GM21723 (cell line): ENCODE measurements at regions not wholly inside any gene's neighbourhood (a gene's known extent, or its start where the extent isn't known, plus 50 kb on each side); places are given as distances from the start of the nearest gene placed in this dataset.
A peak's percentile ranks its signal among the peaks of the same experiment; 100 is the strongest.
"Not testable (repeated sequence)": the region's sequence is repeated elsewhere in the genome, so short reads cannot be mapped to it uniquely, and the experiment has no call there.

Experiments used
- ATAC-seq: cut with Tn5 transposase; IDR thresholded peaks from one replicate; pipeline ENCODE4 v1.9.1; 2021; ENCODE audit warnings: mild to moderate bottlenecking, moderate library complexity; ENCODE audit not compliant: unreplicated experiment

DNA sequence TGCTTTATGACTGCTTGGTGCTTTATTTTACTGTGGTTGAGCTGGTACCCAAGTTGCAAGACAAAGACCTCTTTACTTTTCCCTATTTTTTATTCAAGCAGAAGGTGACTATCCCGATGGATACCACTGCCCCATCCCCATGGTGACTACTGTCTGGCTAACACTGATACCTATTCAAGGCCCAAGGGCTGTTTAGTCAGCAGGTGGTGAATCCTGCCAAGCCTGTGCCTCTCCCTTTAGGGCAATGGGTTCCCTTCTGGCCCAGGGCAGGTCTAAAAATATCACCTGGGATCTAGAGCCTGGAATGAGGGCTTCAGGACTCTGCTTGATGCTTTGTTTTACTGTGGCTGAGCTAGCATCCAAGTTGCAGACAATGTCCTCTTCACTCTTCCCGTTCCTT lies 510.0 kb upstream of the GRAMD2B start:
- ATAC-seq: no peak

DNA sequence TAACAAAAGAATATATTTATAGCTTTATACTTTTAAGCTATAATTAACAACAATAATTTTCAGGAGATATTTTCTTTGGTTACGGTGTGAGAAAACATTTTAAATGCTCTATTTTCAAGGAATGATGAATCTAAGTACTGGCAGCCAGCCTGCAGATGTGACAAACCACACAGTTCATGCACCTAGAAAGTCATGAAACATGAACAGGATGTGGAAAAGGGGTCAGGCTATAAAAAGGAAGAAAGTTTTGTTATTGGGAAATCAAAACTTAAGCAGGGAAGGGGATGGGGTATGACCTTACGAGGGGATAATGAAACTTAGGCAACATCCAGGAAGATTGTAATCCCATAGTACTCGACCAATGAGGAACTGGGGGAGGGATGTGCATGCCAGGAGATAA lies 508.7 kb upstream of the GRAMD2B start:
- ATAC-seq: no peak

DNA sequence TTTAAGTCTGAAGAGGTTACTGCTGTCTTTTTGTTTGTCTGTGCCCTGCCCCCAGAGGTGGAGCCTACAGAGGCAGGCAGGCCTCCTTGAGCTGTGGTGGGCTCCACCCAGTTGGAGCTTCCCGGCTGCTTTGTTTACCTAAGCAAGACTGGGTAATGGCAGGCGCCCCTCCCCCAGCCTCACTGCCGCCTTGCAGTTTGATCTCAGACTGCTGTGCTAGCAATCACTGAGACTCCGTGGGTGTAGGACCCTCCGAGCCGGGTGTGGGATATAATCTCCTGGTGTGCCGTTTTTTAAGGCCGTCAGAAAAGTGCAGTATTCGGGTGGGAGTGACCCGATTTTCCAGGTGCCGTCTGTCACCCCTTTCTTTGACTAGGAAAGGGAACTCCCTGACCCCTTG lies 499.3 kb upstream of the GRAMD2B start:
- not testable (repeated sequence) for ATAC-seq

DNA sequence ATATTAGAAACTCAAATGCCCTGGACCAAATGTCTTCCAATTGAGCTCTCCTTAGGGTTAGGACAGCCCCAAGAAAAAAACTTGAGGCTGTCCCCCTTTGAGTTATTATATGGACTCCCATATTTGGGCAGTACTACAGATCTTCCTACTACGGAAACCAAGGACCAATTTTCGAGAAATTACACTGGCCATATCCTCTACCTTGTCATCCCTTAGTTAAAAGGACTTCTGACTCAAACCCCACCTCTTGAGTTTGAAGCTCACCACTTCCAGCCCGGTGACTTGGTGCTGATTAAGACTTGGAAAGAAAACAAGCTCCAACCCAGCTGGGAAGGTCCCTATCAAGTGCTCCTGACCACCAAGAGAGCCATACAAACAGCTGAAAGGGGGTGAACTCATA lies 497.0 kb upstream of the GRAMD2B start:
- no peak for ATAC-seq

DNA sequence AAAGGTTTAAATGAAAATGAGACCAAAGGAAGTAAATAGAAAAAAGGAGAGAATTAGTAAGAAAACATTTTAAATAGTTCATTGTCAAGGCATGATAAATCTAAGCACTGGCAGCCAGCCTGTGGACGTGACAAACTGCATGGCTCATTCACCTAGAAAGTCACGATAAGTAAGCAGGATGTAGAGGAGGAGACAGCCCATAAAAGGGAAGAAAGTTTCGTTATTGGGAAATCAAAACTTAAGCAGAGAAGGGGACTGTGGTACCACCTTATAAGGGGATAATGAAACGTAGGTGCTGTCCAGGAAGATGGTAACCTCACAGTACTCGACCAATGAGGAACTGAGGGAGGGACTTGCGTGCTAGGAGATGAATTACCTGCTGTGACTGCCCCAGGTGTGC lies 494.5 kb upstream of the GRAMD2B start:
- no peak for ATAC-seq

DNA sequence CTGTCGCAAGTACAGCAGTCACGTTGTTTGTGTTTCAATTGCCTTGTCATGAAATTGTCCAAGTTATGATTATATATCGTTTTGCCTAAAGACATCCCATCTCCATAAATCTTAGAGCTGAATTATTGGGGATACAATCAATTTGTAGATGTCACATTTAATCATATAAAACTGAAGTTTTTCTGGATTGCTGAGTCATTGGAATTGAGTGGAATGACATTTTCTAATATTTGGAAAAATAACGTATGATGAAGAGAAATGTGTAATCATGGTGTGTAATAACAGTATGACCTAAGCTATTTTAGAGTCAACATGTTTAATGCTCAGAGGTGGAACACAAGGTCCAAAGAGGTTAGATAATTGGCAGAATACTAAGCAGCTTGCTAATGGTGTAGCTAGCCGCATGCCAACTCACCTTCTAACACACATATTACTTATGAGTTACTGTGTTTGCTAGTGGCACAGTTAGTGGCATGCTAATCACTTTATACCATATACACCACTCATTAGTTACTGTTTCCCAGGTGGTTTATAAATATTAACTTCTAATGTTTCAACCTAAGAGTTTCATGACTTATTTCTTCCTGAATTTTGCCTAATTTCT lies 473.1 kb upstream of the GRAMD2B start:
- ATAC-seq: no peak

DNA sequence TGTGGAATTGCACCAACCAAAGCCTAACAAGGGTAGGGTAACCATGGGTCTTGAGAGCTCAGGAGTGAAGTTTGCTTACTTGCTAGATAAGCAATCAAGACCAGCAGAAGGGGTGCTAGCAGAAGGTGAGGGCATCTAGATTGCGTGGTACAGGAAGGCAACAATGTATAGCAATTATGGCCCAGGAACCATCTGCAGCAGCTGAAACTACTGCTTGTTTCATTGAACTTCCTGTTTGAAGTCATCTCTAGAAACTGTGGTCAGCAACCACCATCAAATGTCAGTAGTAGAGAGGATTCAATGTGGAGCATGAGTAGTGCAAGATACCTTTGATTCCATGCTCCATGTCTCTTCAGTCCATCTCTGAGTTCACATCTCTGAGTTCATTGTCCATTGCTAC lies 462.1 kb upstream of the GRAMD2B start:
- ATAC-seq: peak; percentile 100

DNA sequence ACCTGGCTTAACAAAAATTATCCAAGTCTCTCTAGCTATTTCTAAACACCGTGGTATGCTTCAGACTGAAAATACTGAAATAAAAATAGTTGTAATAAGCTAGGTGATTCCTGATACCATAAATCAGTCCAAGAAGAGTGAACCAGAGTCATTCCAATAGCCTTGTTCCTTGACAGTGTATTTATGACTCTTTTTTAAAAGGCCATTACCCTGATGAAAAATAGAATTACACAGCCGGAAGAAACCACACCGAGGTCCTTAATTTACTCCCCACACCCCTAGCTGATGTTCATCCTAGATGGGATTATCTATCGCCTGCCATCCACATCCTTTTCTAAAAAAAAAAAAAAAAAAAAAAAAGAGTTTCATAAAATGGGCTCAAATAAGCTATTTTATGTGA lies 457.6 kb upstream of the GRAMD2B start:
- ATAC-seq: no peak

DNA sequence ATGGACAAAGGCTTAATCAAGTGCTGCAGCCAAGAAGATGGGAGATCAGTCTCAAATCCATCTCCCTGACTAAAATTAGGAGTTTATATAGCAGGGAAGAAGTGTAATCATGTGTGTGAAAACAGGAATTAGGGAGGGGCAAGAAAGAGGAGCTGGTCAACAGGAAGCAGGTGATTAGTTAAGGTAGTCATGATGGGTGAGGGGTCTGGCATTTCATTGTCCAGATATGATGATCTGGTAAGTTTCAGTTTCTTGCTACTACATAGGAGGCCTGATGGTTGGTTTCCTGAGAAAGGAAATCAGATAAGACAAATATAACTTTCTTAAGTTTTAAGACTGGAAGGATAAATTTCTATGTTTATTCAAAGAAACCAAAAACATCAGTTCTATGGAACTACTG lies 455.6 kb upstream of the GRAMD2B start:
- no peak for ATAC-seq

DNA sequence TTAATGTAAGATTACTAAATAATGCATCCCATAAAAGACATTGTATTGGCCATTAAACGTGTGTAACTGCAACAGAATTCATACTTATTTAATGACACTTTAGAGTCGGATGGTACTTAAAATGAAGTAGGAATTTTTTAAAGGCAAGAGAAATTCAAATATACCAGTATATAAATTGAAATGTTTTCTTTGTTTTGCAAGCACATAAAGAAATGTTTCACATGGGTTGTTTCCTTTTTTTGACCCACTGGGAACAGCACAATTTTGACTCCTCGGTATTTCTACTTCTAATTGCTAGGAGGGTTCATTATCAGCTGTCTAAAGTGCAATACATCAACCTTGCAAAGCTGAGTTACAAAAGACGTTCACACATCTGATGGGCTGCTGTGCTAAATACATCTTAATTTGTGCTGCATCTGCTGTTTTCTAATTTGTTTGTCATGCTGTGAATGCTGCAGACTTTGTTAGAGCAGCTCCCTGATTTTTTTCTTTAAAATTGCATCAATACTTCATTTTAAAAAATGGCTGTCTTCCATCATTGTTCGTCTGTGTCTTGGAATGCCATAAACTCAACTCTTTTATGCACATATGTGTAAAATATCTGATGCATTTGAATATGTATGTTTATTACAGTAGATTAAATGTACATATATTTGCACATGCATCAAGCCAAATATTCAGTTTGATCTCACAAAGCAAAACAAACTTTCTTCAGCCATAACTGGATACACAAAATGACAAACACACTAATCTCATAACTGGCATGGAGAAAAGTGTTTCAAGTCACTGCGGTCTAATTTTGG lies 454.0 kb upstream of the GRAMD2B start:
- ATAC-seq: no peak

DNA sequence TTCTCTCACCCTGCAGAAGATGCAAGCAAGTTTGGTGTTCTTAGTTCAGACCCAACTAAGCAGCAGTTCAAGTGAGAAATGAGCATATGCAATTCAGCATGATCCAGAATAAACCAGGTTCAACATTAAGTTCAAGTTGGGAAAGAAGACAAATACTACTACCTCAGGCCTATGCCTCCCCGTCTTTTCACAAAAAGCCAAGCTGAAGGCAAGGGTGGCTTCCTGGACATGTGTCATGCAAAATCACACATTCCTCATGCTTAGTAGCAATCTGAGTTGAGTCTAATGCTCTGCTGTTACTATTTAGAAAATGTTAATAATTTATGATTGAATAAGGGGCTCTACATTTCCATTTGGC lies 453.4 kb upstream of the GRAMD2B start:
- no peak for ATAC-seq

DNA sequence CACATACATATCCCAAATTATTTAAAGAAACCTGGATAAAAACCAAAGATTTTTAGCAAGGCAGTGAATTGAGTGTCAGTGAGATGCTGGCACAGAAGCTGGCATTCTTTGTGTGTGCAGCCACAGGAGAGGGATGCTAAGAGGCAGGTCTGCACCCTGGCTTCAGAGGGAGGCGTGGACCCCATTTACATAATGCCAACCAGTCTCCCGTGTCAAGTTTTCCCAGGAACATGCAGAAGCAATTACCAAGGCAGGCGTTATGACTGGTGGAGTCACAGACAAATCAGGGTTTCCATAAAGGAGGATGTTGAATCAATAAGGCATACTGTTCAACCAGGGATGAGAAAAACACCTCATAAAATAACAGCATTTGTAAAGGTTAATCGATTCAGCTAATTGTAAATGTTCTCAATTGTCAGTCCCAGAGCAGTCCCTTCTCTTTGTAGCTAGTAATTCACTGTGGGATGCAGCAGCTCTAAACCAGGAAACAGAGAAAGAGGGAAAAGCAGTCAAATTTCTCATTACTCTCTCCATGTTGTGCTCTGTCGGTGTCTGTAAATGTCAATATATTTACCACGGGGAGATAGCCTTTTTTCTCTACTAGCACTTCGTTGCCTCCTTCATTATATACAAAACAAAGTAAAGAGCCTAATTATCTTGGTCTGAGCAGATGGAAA lies 452.4 kb upstream of the GRAMD2B start:
- ATAC-seq: no peak

DNA sequence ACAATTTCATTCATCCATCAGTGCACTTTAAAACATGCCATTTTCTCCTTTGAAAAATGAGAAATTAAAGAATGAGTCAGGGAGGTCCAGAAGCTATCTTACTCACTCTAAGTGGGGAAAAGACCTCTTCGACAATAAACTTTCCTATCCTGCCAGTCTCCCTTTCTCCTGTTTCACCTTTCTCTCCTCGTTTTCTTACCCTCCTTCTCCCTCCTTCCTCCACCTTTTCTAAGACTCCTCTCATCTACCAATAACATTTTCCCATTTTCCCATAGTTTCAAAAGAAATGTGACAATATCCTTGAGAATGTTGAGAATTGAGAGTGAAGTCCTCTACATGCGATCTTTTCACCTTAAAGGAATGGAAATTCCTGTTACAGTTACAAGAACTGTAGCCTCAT lies 450.5 kb upstream of the GRAMD2B start:
- no peak for ATAC-seq

DNA sequence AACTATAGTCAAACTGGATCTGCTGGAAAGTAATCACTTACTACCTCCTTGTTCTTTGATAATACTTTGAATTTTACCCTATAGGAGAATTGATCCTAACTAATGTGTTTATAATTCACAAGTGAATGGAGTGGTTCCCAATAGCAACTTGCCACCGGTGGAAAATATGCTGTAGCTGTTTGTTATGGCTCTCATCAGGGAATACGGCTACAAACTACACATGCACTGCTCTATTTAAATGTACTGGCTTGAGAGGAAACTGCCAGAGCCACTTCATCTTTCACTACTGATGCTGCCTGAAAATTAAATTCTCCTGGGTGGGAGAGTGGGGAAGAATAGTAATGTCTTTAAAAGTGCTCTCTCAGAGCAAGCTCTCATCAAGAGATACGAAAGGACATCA lies 448.5 kb upstream of the GRAMD2B start:
- no peak for ATAC-seq

DNA sequence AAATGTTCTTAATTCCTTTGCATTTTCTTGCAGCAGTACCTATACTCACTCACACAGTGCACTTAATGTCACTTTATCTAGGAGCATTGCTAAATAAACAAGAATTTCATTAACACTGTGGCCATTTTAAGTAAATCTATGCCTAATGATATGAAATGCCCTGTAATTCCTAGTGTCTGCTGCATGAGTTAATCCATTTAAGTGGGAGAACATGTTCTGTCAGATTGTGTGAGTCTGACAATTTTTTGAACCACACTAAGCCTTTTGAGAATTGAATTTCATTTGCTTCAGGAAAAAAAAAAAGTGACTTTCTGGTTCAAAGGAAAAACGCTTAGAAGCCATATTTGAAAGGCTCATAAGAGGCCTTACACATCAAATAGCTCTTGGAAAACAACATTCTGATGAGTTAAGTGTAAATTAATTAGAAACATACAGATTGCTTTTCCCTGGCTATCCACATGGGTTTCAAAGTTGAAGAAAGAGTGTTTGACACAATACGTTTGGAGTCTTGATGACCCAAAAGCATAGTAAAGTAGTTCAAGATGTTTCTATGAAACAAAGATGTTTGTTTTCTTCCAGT lies 446.7 kb upstream of the GRAMD2B start:
- ATAC-seq: no peak

DNA sequence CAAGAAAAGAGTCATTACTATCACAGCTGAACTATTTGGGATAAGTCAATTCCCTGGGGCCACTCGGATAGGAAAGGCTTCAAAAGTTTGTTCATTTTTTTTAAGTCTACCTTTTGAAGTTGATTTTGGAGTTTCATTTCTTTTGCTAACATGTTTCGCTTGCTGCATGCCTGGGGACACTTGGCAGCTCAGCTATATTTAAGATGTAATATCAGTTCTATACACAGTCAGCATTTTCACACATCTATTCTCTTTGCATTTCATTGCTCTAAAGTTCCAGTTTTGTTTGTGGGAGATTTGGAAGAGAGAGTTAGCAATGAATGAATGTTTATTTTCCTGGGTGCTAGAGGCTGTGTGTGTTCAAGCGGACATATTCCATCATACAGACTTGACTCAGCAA lies 445.2 kb upstream of the GRAMD2B start:
- no peak for ATAC-seq

DNA sequence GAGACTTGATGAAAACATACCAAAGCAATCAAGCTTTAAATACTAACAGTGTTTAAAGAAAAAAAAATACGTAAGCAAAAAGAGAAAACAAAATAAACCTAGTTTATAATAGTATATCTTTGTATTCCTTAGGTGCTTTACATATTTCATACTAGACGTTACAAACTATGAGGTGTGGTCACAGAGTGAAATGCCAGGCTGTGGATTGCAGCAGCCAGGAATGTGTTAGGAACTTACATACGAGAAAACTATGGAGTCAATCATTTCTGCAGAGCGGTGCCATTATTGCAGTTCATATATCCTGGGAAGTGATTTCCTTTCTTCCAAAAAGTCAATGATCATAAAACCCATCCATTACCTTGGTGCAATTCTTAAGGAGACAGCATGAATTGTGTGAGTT lies 443.6 kb upstream of the GRAMD2B start:
- no peak for ATAC-seq

DNA sequence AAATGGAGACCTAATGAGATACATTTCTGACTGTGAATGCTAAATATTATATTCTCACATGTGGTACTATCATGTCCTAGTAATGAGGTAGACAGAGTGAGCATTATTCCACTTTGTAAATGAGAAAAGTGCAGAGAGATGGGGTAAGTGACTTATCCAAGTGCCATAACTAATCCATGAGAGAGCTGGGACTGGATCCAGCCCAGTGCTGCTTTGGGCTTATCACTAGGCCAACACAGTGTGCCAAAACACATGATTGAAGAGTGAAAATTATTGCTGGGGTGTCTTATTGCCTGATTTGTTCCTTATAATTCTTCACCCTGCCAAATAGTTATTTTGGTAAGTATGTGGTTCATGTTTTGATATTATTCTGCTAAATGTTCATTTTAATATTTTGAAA lies 442.2 kb upstream of the GRAMD2B start:
- no peak for ATAC-seq

DNA sequence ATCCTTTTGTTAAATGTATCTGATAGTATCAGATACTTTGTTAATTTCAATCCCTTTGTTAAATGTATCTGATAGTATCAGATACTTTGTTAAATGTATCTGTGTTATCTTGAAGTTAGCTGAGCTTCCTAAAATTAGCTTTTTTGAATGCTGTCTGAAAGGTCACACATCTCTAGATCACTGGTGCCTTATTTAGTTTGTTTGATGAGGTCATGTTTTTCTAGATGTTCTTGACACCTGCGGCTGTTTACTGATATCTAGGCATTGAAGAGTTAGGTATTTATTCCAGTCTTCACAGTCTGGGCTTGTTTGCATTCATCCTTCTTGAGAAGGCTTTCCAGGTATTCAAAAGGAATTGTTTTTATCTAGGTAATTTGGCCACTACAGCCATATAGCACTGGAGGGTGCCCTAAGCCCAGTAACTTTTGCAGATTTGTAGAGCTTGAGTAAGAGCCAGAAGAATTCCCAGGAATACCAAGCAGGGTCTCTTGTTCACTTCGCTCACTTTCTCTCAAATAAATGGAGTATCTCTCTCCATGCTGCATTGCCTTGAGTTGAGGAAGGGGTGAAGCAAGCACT lies 435.4 kb upstream of the GRAMD2B start:
- no peak for ATAC-seq

DNA sequence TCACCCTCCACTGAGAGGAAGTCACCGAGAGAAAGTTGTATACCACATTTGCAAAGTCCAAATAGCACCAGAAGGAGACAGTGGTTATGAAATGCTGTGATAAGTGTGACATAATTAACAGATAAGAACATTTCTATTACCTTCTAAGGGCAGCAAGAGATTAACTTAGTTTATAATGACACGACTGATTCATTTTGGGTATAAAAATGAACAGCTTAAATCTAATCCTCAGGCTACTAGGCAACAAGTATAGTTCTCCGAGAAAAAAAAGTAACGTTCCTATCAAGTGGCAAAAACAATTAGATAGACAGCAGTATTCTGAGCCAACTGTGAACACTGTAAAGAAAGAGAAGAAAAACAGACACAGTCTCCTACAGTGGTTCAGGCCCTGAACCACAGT lies 431.2 kb upstream of the GRAMD2B start:
- ATAC-seq: no peak

DNA sequence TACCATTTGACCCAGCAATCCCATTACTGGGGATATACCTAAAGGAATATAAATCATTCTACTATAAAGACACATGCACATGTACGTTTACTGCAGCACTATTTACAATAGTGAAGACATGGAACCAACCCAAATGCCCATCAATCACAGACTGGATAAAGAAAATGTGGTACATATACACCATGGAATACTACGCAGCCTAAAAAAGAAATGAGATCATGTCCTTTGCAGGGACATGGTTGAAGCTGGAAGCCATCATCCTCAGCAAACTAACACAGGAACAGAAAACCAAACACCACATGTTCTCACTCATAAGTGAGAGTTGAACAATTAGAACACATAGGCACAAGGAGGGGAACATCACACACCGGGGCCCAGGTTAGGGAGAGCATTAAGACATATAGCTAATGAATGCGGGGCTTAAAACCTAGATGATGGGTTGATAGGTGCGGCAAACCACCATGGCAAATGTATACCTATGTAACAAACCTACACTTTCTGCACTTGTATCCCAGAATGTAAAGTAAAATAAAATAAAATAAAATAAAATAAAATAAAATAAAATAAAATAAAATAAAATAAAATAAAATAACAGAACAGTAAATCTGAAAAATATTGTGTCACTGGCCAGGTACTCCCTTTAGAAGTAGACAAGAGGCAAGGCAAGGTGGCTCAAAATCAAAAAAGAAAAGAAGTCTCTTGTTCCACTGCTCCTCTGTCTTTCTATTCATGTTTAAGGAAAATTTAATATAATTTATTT lies 423.8 kb upstream of the GRAMD2B start:
- ATAC-seq: not testable (repeated sequence)
